Testis (tissue), 2 donors: ENCODE measurements at regions not wholly inside any gene's neighbourhood (a gene's known extent, or its start where the extent isn't known, plus 50 kb on each side); places are given as distances from the start of the nearest gene placed in this dataset.

ENCODE experiments used
- POLR2A ChIP-seq: fragments of 450-650 bp; IDR thresholded peaks from one replicate; pipeline ENCODE4 v1.6.1; 2017; ENCODE audit warnings: antibody characterized with exemption, mild to moderate bottlenecking, moderate library complexity
- TF ChIP-seq, protein P1 (sequence below), 3 experiments: fragments of 450-650 bp in 2 of 3; fragments of 200-600 bp in 1 of 3; sonication (generic) in 1 of 3; IDR thresholded peaks; one replicate each; pipeline ENCODE4 v1.5.1; 2016 to 2019; ENCODE audit warnings: antibody characterized with exemption in 3 of 3, mild to moderate bottlenecking in 2 of 3, moderate library complexity in 1 of 3

GRCh38 chr6:133042550-133043120 is 198.5 kb upstream of the EYA4 start:
- TF ChIP-seq, protein P1, sequence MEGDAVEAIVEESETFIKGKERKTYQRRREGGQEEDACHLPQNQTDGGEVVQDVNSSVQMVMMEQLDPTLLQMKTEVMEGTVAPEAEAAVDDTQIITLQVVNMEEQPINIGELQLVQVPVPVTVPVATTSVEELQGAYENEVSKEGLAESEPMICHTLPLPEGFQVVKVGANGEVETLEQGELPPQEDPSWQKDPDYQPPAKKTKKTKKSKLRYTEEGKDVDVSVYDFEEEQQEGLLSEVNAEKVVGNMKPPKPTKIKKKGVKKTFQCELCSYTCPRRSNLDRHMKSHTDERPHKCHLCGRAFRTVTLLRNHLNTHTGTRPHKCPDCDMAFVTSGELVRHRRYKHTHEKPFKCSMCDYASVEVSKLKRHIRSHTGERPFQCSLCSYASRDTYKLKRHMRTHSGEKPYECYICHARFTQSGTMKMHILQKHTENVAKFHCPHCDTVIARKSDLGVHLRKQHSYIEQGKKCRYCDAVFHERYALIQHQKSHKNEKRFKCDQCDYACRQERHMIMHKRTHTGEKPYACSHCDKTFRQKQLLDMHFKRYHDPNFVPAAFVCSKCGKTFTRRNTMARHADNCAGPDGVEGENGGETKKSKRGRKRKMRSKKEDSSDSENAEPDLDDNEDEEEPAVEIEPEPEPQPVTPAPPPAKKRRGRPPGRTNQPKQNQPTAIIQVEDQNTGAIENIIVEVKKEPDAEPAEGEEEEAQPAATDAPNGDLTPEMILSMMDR (IDR thresholded peaks at IDR 0.05): no peak
- TF ChIP-seq POLR2A: no peak
